GM12865 (cell line): ENCODE measurements at regions not wholly inside any gene's neighbourhood (a gene's known extent, or its start where the extent isn't known, plus 50 kb on each side); places are given as distances from the start of the nearest gene placed in this dataset.
"Not testable (repeated sequence)": the region's sequence is repeated elsewhere in the genome, so short reads cannot be mapped to it uniquely, and the experiment has no call there.

Experiments
- DNase-seq: peaks from one replicate; pipeline ENCODE4 v3.0.0; 2010; ENCODE audit warnings: low read depth
- H3K4me3 ChIP-seq: 2 replicates; pipeline ENCODE4 v1.5.1; 2011; ENCODE audit warnings: mild to moderate bottlenecking, low read depth, low read length, control low read depth
- TF ChIP-seq, protein P1 (sequence below): IDR thresholded peaks from 2 replicates; pipeline ENCODE4 v1.5.1; 2011; ENCODE audit warnings: low read length, control low read depth, low read depth, inconsistent platforms; ENCODE audit not compliant: insufficient read depth; ENCODE audit errors: missing control alignments

DNA sequence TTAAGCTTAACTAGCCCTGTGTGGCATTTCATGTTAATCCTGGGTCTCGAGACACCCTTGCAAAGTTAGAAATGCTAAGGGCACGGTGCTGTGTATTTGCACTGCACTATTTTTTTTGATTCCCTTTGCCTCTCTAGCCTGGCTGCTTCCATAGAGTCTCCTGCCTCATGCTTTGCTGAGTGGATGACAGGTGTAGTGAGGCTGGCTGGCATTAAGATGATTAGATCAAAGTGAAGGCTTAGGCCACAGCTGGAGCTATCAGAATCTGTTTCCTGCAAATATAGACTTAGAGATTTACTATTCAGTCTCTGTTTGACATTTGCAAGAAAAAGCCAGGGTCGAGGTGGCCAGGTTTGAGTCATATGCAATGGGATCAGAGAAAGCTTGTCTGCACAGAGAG is 791.1 kb downstream of the AACS start:
- TF ChIP-seq, protein P1, sequence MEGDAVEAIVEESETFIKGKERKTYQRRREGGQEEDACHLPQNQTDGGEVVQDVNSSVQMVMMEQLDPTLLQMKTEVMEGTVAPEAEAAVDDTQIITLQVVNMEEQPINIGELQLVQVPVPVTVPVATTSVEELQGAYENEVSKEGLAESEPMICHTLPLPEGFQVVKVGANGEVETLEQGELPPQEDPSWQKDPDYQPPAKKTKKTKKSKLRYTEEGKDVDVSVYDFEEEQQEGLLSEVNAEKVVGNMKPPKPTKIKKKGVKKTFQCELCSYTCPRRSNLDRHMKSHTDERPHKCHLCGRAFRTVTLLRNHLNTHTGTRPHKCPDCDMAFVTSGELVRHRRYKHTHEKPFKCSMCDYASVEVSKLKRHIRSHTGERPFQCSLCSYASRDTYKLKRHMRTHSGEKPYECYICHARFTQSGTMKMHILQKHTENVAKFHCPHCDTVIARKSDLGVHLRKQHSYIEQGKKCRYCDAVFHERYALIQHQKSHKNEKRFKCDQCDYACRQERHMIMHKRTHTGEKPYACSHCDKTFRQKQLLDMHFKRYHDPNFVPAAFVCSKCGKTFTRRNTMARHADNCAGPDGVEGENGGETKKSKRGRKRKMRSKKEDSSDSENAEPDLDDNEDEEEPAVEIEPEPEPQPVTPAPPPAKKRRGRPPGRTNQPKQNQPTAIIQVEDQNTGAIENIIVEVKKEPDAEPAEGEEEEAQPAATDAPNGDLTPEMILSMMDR: no peak
- H3K4me3 ChIP-seq: no peak overlapping the region
- no peak for DNase-seq

DNA sequence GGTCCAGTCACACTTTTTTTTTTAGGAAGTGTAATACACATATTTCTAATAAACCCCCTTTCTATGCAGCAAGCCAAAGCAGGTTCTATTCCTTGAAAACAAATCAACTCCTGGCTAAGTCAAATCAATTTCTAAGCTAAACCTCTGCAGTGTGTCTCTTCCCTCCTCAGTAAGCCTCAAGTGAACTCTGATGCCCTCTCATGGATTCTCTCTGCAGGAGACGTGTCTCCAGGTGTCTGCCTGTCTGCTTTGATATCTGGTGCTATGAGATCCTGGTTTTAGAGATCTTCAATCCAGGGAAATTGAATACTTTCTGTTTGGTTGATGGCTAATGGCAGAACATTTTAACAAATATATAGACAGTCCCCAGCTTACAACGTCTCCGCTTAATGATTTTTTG is 791.7 kb downstream of the AACS start:
- TF ChIP-seq, protein P1: no peak
- no peak overlapping the region for H3K4me3 ChIP-seq
- no peak for DNase-seq

GRCh38 chr12:125860672-125861288 is 795.5 kb downstream of the AACS start:
- TF ChIP-seq, protein P1: no peak
- H3K4me3 ChIP-seq: no peak overlapping the region
- no peak for DNase-seq

GRCh38 chr12:125861299-125862281 is 796.4 kb downstream of the AACS start:
- TF ChIP-seq, protein P1: no peak
- DNase-seq: no peak
- H3K4me3 ChIP-seq: no peak overlapping the region

DNA sequence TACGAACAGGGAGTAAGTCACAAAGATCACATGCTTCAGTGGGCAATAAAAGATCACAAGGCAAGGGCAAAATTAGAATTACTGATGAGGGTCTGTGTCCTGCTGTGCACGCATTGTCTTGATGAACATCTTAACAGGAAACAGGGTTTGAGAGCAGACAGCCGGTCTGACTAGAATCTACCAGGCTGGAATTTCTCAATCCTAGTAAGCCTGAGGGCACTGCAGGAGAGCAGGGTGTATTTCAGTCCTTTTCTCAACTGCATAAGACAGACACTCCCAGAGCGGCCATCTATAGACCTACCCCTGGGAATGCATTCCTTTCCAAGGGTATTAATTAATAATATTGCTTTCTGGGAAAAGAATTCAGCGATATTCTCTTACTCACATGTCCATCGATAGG is 800.0 kb downstream of the AACS start:
- DNase-seq, H3K4me3 ChIP-seq: not testable (repeated sequence)

DNA sequence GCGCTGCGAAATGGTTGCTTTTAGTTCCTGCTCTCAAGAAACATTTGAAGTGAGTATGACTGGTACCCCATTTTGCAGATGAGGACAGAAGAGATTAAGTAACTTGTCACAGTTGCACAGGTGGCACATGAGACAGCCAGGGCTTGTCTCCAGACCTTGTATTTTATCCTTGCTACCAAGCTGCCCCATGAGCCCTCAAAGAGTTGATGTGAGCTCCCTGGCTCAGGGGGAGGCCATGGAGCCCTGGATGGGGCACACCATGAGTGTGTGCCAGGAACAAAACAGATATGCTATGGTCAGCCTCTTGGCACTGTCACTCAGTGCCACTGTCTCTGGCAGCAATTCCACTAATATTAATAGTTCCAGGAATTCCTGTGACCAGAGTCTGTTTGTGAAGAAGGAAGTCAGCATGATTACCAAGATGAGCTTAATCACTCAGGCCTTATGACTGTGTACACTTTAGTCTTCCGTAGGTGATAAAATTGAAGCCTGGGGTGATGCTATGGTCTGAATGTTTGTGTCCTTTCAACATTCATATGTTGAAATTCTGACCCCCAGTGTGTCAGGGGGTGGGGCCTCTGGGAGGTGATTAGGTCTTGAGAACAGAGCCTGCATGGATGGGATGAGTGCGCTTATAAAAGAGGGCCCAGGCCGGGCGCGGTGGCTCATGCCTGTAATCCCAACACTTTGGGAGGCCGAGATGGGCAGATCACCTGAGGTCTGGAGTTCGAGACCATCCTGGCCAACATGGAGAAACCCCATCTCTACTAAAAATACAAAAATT is 806.8 kb downstream of the AACS start:
- TF ChIP-seq, protein P1: no peak
- no peak for DNase-seq
- H3K4me3 ChIP-seq: no peak overlapping the region

GRCh38 chr12:125873016-125873415 is 807.8 kb downstream of the AACS start:
- H3K4me3 ChIP-seq: no peak overlapping the region
- TF ChIP-seq, protein P1: no peak
- DNase-seq: no peak
